ENCODE measurements at regions not wholly inside any gene's neighbourhood (a gene's known extent, or its start where the extent isn't known, plus 50 kb on each side); places are given as distances from the start of the nearest gene placed in this dataset.
"Not testable (repeated sequence)": the region's sequence is repeated elsewhere in the genome, so short reads cannot be mapped to it uniquely, and the experiment has no call there.

DNA sequence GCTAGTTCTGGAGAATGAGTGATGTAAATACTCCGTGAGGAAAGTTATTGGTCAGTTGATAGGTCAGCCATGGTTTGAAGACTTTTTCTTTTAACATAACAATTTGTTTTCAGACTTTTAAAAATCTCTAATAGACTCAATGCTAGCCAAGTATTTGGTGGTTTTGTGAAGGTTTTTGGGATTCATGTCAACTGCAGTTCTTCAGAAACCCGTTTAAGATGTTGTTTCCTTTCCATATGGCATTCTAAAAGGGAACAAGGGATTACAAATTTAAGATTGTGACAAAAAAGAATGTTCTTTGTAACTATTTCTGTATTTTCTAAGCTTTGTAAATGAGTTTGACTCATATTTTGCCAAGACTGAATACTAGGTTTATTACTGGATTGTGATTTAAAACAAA, 281.7 kb upstream of the COL8A1 start:
- DNase-seq, result no peak

GRCh38 chr3:99355465-99355864, 282.9 kb upstream of the COL8A1 start:
- no peak for DNase-seq

GRCh38 chr3:99352811-99353210, 285.6 kb upstream of the COL8A1 start:
- no peak for DNase-seq

DNA sequence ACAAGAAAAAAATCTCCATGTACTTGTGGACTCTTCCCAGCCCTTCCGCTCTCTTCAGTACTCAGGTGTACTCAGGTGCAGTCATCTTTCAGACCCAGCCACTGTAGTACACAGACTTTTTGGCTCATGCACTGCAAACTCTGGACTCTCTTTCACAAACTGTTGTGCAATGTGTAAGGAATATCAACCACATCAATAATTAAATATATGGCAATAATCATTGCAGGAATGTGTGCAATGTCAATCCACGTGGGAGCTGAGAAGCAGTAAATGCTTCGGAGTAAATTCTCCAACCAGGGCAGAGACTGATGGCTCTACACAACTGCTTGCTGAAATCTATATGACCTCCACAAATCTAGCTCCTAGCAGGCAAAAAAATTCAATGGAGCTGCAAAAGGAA, 287.3 kb upstream of the COL8A1 start:
- no peak for DNase-seq

- no peak for DNase-seq
Measured at GRCh38 chr3:99348451-99348850, 289.9 kb upstream of the COL8A1 start.

DNA sequence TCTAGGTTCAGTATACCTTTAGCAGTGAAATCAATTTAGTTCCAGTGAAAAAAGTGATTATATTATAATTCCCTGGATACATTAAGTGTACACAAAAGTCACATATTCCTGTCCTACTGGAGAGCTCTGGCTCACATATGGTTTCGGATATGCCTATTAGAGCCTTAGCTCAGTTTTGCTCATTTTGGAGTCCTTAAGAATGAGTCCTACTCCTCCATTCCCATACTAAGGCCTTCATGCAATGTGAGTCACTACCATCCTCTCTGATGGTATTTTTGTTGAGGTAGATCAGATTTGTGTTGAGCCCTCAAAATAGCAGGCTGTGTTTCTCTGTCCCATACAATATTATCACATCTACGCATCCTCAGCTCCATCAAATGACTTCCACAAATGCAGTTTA, 294.2 kb upstream of the COL8A1 start:
- no peak for DNase-seq

GRCh38 chr3:99342383-99342782, 296.0 kb upstream of the COL8A1 start:
- no peak for DNase-seq

DNA sequence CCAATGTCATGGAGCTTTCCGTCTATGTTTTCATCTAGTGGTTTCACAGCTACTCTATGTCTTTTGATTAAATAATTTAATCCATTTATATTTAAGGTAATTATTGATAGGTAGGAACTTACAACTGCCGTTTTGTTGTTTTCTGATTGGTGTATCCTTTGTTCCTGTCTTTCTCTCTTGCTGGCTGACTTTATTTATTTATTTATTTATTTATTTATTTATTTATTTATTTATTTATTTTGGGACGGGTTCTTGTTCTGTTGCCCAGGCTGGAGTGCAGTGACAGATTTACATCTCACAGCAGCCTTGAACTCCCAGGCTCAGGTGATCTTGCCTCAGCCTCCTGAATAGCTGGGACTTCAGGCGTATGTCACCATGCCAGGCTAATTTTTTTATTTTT, 299.2 kb upstream of the COL8A1 start:
- no peak for DNase-seq

GRCh38 chr3:99332718-99333117, 305.7 kb upstream of the COL8A1 start:
- no peak for DNase-seq

GRCh38 chr3:99332276-99332675, 306.1 kb upstream of the COL8A1 start:
- no peak for DNase-seq

- no peak for DNase-seq
Measured at GRCh38 chr3:99330924-99331532, 307.4 kb upstream of the COL8A1 start.

DNA sequence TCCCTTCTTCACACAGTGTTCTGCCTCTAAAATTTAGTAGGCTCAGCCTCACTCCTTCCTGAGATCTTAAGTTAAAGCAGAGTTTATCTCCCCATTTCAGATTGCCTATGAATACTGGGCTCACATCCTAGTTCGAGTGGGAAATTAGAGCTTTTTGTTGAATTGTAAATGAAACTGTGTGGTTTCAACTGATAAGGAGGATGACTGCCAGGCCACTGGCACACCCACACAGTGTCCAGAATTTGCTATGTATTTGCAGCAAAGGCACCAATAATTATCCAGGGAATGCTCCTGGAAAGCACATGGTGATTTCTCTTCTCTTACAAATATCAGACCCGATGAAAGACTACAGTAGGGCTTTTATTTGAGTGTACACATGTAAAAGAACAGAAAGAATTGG, 308.1 kb upstream of the COL8A1 start:
- no peak for DNase-seq

GRCh38 chr3:99325402-99325801, 313.0 kb upstream of the COL8A1 start:
- DNase-seq, result no peak

DNA sequence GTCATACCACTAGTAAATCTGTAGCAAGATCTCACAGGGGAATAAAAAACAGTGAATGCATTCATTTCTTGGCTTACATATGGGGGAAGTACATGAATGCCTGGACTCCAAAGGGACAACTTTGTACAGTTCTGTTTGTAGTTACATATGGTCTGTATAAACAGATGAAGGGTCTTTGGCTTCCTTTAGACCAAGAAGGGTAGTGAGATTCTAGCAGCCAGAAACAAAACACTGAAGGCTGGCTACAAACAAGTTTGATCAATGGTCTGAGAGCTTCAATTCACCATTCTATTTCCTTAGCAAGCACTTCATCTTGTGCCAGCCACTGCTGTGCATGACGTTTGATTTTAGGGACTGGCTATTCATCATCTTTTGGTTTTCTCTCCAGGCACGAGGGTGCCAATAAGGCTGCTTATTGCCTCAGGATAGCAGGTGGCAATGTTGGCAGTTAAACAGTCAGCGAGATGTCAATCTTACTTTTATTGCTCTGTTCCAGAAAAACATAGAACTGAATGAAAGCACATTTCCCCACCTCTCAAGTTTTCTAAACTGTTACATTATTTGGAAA, 313.7 kb upstream of the COL8A1 start:
- DNase-seq, result no peak

DNA sequence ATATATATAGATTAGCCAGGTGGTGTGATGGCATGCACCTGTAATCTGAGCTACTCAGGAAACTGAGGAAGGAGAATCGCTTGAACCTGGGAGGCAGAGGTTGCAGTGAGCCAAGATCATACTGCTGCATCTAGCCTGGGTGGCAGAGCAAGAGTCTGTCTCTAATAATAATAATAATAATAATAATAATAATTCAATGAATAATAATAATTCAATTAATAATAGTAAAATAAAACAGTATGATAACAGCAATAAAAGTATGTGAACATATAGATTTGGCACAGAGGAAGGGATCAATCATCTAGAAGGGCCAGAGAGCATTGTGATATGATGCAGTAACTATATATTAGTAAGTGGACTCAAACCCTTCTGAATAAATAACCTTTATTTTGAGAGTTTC, 314.5 kb upstream of the COL8A1 start:
- no peak for DNase-seq

- no peak for DNase-seq
Measured at GRCh38 chr3:99322551-99322950, 315.8 kb upstream of the COL8A1 start.

DNA sequence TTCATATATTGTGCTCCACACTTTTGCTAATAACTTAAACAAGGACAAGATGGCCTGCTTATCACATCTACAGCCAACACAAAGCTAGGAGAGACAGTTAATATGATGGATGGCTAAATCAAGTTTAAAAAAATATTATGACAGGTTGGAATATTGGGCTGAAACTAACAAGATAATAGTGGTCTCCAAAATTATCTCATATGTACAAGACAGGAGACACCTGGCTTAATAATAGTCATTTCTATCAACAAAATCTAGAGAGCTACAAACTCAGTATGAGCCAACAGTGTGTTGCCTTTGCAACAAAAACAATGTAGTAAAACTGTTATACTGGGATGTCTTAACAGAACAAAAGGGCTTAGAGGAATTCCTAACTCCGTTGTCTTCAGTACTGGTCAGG, 317.1 kb upstream of the COL8A1 start:
- no peak for DNase-seq

DNA sequence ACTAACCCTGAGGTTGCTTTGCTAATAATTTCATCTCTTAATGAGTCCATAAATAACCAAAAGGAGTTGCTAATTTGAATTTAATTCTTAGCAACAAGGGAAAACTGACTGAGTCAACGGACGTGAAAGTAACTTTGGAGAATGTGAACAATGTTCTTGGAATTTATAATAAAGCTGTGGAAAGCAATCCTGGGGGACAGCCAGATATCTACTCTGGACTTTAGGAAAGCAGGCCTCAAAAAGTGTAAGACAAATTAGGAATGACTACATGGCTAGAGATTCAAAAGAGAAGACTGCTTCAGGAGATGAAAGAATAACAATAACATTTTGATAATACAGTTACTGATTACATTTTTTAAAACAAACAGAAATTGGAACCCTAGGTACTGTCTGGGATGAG, 318.4 kb upstream of the COL8A1 start:
- DNase-seq, result no peak

- DNase-seq, result no peak
Measured at GRCh38 chr3:99319450-99319849, 318.9 kb upstream of the COL8A1 start.

- DNase-seq, result no peak
Measured at GRCh38 chr3:99317201-99317600, 321.2 kb upstream of the COL8A1 start.

GRCh38 chr3:99315896-99316295, 322.5 kb upstream of the COL8A1 start:
- DNase-seq, result no peak

DNA sequence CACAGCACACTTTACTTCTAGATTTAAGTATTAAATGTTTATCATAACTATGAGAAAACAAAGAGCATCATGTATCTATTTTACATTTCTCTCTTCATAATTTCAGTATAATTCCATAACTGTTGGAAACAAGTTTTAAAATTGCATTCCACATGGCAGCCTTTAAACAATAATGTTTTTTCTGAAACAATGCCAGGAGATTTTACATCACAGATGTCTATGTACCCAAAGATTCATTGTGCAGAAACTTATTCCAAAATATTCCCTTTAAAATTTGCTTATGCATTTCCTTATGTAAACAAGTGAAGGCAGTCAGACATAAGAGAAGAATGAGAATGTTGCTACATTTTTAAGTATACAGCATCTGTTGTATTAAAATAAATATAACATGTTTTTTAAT, 324.9 kb upstream of the COL8A1 start:
- DNase-seq, result no peak

DNA sequence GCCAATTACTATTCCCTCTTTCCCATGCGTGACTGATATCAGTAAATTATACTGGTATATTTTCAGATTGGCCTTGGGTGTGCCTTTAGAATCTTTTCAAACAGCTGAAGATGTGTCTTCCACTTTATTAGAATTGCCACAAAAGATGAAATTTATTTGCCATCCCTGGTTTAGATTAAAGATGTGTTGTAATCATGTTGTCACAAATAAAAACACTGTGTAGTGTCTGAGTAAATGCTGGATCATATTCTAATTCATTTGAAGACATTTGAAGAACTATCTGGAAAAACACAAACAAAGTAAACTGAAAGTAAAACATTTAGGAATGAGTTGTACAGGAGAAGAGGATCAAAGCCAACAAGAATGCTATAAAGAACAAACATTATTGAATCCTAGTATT, 339.7 kb upstream of the COL8A1 start:
- no peak for DNase-seq

- no peak for DNase-seq
Measured at GRCh38 chr3:99295836-99296235, 342.6 kb upstream of the COL8A1 start.

GRCh38 chr3:99294092-99294491, 344.3 kb upstream of the COL8A1 start:
- not testable (repeated sequence) for DNase-seq
